ENCODE measurements at regions not wholly inside any gene's neighbourhood (a gene's known extent, or its start where the extent isn't known, plus 50 kb on each side); places are given as distances from the start of the nearest gene placed in this dataset.

DNA sequence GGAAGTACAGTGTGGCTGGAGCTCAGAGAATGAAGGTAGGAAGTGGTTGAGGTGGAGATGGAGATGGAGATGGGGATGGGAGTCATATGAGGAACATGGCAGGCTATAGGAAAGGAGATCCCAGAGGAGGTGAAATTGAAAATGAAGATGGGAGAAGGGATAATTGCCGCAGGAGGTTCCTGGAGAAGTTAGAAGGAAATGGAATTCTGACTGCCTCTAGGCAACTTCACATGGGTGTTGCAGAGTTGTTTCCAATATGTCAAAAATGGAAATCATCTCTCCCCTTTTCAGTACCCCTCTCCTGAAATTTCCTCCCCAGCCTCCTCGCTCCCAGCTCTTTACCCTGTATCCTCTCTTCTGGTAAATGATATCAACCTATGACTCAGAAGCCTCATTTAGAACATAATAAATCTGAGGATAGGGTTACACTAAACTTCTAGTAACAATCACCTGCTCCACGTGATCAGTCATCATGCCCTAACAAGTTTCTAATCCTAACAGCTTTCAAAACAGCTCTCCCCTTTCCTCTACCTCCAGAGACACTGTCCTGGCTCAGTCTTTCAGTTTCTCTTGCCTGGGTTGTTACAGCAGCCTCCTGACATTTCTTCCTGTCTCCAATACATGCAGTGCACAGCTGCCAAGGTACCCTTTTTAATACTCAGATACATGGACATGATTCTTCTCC is 201.9 kb upstream of the RBMS1 start:
- no peaks in the 10 kb centered on the region for H3K27me3 ChIP-seq (ENCODE audit: control insufficient read depth, insufficient read depth, low read length)
- H3K27ac ChIP-seq (ENCODE audit: low read length) = no peak overlapping the region
- TF ChIP-seq, protein P1, sequence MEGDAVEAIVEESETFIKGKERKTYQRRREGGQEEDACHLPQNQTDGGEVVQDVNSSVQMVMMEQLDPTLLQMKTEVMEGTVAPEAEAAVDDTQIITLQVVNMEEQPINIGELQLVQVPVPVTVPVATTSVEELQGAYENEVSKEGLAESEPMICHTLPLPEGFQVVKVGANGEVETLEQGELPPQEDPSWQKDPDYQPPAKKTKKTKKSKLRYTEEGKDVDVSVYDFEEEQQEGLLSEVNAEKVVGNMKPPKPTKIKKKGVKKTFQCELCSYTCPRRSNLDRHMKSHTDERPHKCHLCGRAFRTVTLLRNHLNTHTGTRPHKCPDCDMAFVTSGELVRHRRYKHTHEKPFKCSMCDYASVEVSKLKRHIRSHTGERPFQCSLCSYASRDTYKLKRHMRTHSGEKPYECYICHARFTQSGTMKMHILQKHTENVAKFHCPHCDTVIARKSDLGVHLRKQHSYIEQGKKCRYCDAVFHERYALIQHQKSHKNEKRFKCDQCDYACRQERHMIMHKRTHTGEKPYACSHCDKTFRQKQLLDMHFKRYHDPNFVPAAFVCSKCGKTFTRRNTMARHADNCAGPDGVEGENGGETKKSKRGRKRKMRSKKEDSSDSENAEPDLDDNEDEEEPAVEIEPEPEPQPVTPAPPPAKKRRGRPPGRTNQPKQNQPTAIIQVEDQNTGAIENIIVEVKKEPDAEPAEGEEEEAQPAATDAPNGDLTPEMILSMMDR (IDR thresholded peaks at IDR 0.05) = no peak
- Mint-ChIP-seq H3K4me1 (no peaks in the 10 kb centered on the region), H3K4me3 (no peak overlapping the region), H3K27me3 (ENCODE audit: low read depth in 2 of 2) (peaks cover 0 to 2% of the 10 kb centered on the region in 2 donors), H3K27ac (no peak overlapping the region), H3K9me3 (no peaks in the 10 kb centered on the region), H3K36me3 (no peaks in the 10 kb centered on the region)
- H3K36me3 ChIP-seq (ENCODE audit: control insufficient read depth, insufficient read depth, low read length) = no peaks in the 10 kb centered on the region
- ATAC-seq (no peak), DNase-seq (no peak)
- H3K4me3 ChIP-seq (ENCODE audit: low read length) = no peak overlapping the region
- H3K9me3 ChIP-seq (ENCODE audit: control insufficient read depth, insufficient read depth, low read length) = no peaks in the 10 kb centered on the region
- intact Hi-C loops (cut with micrococcal nuclease) = no loop called here
- 89% methylated on average over 3 of the region's 3 CpGs for WGBS (ENCODE audit: insufficient coverage)
- no peaks in the 10 kb centered on the region for H3K4me1 ChIP-seq (ENCODE audit: control insufficient read depth, insufficient read depth, low read length)

DNA sequence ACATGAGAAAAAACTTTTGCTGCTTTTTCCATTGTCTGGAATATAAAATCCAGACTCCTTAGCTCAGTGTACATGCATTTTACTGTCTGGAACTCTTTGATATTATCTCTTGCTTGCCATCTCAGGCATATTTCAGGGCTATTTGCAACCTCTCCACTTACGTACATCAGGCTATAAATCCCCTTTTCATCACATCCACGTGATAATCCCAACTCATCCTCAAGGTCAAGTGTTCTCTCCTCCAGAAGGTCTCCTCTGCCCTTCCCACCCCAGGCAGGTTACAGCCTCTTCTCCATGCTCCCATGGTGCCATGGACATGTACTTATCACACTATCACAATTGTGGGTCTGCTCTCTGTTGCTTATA is 202.5 kb upstream of the RBMS1 start:
- H3K9me3 ChIP-seq (ENCODE audit: control insufficient read depth, insufficient read depth, low read length) = no peaks in the 10 kb centered on the region
- DNase-seq (no peak), ATAC-seq (no peak)
- Mint-ChIP-seq H3K9me3 (no peaks in the 10 kb centered on the region), H3K36me3 (no peaks in the 10 kb centered on the region), H3K27me3 (ENCODE audit: low read depth in 2 of 2) (peaks cover 0 to 3% of the 10 kb centered on the region in 2 donors), H3K27ac (no peak overlapping the region), H3K4me1 (no peaks in the 10 kb centered on the region), H3K4me3 (no peak overlapping the region)
- intact Hi-C loops (cut with micrococcal nuclease) = no loop called here
- H3K27me3 ChIP-seq (ENCODE audit: control insufficient read depth, insufficient read depth, low read length) = no peaks in the 10 kb centered on the region
- no peaks in the 10 kb centered on the region for H3K4me1 ChIP-seq (ENCODE audit: control insufficient read depth, insufficient read depth, low read length)
- H3K36me3 ChIP-seq (ENCODE audit: control insufficient read depth, insufficient read depth, low read length) = no peaks in the 10 kb centered on the region
- TF ChIP-seq, protein P1 (IDR thresholded peaks at IDR 0.05) = no peak
- 87% methylated on average over 2 of the region's 2 CpGs for WGBS (ENCODE audit: insufficient coverage)
- no peak overlapping the region for H3K4me3 ChIP-seq (ENCODE audit: low read length)
- H3K27ac ChIP-seq (ENCODE audit: low read length) = no peak overlapping the region

DNA sequence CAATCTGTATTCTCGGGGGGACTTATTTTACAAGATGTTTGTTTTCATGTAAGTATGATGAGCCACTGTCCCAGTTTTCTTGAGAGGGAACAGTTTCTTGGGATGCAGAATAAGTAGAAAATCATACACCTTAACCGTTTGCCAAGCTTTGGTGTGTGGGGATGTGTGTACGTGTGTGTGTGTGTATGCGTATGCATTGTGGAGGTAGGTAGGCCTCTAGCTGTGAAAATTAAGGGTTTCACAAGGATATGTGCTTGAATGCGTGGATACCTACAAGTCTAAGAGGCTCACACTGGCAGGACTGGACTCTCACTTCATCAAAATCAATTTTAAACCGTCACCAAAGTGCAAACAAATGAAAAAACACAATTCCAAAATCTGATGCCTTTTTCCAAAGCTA is 204.2 kb upstream of the RBMS1 start:
- intact Hi-C loops (cut with micrococcal nuclease) = no loop called here
- H3K9me3 Mint-ChIP-seq = no peaks in the 10 kb centered on the region
- Histone ChIP-seq H3K9me3 (ENCODE audit: control insufficient read depth, insufficient read depth, low read length) (no peaks in the 10 kb centered on the region), H3K27ac (ENCODE audit: low read length) (no peak overlapping the region), H3K27me3 (ENCODE audit: control insufficient read depth, insufficient read depth, low read length) (no peaks in the 10 kb centered on the region), H3K4me3 (ENCODE audit: low read length) (no peak overlapping the region), H3K36me3 (ENCODE audit: control insufficient read depth, insufficient read depth, low read length) (no peaks in the 10 kb centered on the region), H3K4me1 (ENCODE audit: control insufficient read depth, insufficient read depth, low read length) (no peaks in the 10 kb centered on the region)
- DNase-seq = no peak
- 88% methylated on average over 6 of the region's 6 CpGs for WGBS (ENCODE audit: insufficient coverage)
- peaks cover 3 to 9% of the 10 kb centered on the region in 2 donors for H3K27me3 Mint-ChIP-seq (ENCODE audit: low read depth in 2 of 2)
- H3K4me1 Mint-ChIP-seq = no peaks in the 10 kb centered on the region
- H3K36me3 Mint-ChIP-seq = no peaks in the 10 kb centered on the region
- H3K27ac Mint-ChIP-seq = no peak overlapping the region
- H3K4me3 Mint-ChIP-seq = no peak overlapping the region
- TF ChIP-seq, protein P1 (IDR thresholded peaks at IDR 0.05) = no peak
- no peak for ATAC-seq

Measured in natural killer cell (primary cell).